NT2/D1 (cell line): ENCODE measurements at regions not wholly inside any gene's neighbourhood (a gene's known extent, or its start where the extent isn't known, plus 50 kb on each side); places are given as distances from the start of the nearest gene placed in this dataset.

ENCODE experiments used
- DNase-seq: peaks from one replicate; pipeline ENCODE4 v3.0.0-alpha.2; 2011; ENCODE audit warnings: low read depth, low spot score
- H3K27me3 ChIP-seq: 2 replicates; pipeline ENCODE4 v1.6.0; 2011; ENCODE audit warnings: mild to moderate bottlenecking; ENCODE audit not compliant: insufficient read length, insufficient read depth
- H3K36me3 ChIP-seq: 2 replicates; pipeline ENCODE4 v1.6.1; 2011; ENCODE audit warnings: mild to moderate bottlenecking, low read length, mixed read lengths; ENCODE audit not compliant: insufficient read depth, insufficient read length
- H3K4me1 ChIP-seq: 2 replicates; pipeline ENCODE4 v1.5.1; 2011; ENCODE audit not compliant: insufficient read depth, insufficient read length
- H3K4me3 ChIP-seq: 2 replicates; pipeline ENCODE4 v1.5.1; 2011; ENCODE audit warnings: low read depth; ENCODE audit not compliant: insufficient read length
- H3K9ac ChIP-seq: 2 replicates; pipeline ENCODE4 v1.6.0; 2011; ENCODE audit warnings: low read depth; ENCODE audit not compliant: insufficient read length
- H3K9me3 ChIP-seq: 2 replicates; pipeline ENCODE4 v1.5.1; 2011; ENCODE audit warnings: mild to moderate bottlenecking, low read length; ENCODE audit not compliant: insufficient read depth
- SUZ12 ChIP-seq: IDR thresholded peaks from 2 replicates; pipeline ENCODE4 v1.6.1; 2011; ENCODE audit not compliant: insufficient read length, insufficient read depth; ENCODE audit errors: extremely low read depth
- YY1 ChIP-seq: IDR thresholded peaks from 2 replicates; pipeline ENCODE4 v1.6.1; 2011; ENCODE audit not compliant: insufficient read length, insufficient read depth
- ZNF274 ChIP-seq: IDR thresholded peaks from 2 replicates; pipeline ENCODE4 v1.6.1; 2011; ENCODE audit warnings: mild to moderate bottlenecking, low read depth, low read length

DNA sequence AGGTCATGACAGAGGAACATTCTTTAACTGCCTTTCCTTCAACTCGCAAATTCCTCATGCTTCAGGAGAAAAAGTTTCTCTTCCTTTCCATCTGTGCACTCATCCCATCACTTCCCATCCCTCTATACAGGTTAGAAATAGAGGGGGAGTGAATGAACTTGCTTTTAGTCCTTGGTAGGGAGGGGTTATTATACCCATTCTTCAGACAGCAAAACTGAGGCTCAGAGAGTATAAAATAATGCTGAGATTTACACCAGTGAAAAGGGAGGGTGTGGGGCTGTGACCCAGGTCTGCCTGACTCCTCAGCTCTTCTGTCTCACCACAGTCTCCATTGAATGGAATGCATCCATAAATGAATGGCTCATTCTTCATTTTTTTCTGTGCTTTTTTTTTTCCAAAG lies 109.4 kb upstream of the RCN1 start:
- H3K4me3 ChIP-seq: no peak overlapping the region
- H3K4me1 ChIP-seq: no peaks in the 10 kb centered on the region
- H3K9ac ChIP-seq: no peak overlapping the region
- no peaks in the 10 kb centered on the region for H3K36me3 ChIP-seq
- H3K27me3 ChIP-seq: peaks cover 3% of the 10 kb centered on the region
- TF ChIP-seq ZNF274 (no peak), SUZ12 (no peak), YY1 (no peak)
- no peaks in the 10 kb centered on the region for H3K9me3 ChIP-seq
- no peak for DNase-seq

DNA sequence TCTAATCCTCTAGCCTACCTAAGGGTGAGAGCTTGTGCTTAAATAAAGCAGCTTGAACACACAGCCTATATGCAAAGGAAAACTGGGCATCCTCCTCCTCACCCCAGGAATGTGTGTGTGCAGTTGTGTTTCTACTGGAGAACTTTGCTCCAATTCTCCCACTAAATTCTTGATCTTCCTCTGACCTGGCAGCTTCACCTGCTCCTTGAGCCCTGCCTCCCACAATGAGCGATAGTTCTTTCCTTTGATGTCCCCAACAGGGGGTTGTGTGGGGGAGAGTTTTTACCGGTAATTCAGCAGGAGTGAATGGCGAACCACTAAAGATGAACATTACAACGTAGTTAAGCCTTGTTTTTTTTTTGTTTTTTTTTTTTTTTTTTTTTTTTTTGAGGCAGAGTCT lies 113.5 kb upstream of the RCN1 start:
- H3K9ac ChIP-seq: no peak overlapping the region
- no peak for TF ChIP-seq SUZ12
- no peak for TF ChIP-seq ZNF274
- DNase-seq: no peak

DNA sequence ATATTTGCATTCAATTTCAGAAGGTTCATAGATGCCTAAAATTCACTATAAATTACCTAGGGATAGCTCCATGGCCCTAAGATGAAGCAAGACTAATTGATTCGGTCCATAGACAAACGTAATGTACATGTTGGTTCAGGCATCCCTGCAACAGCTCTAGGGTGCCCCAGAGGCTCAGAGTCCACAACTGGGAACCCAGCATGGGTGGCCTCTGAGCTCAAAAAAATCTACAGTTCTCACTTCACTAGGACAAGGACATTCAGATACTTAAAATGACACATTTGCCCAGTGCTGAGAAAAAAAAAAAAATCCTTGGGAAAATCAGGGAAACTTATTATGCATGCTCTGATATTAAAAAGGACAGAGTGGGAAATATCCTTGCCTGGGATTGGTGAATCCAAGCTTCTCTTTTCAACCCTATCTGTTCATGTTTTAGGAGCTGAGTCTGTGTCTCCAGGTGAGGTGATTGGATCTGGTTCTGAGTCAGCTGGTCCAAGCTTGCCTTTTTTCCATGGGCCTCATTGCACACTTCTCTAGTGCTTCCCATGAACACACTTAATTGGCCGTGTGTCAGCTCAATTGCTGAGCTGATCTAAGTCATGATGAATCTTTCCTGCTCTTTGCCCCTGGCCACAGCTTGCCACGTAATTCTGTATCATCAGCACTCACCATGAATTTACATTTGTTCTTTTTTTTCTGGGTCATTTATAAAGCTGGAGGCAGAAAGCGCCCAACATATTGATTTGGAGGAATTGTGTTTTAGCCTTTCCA lies 116.3 kb upstream of the RCN1 start:
- H3K9me3 ChIP-seq: peaks cover 7% of the 10 kb centered on the region
- no peaks in the 10 kb centered on the region for H3K4me1 ChIP-seq
- H3K4me3 ChIP-seq: no peak overlapping the region
- no peaks in the 10 kb centered on the region for H3K27me3 ChIP-seq
- DNase-seq: no peak
- no peak overlapping the region for H3K9ac ChIP-seq
- H3K36me3 ChIP-seq: no peaks in the 10 kb centered on the region
- no peak for TF ChIP-seq SUZ12
- no peak for TF ChIP-seq YY1
- TF ChIP-seq ZNF274: no peak

More for the DNA sequence above, 113.5 kb upstream of the RCN1 start:
- Histone ChIP-seq H3K4me3 (no peak overlapping the region), H3K9me3 (peaks cover 3% of the 10 kb centered on the region; the same call in 1 of the 2 replicates), H3K27me3 (no peaks in the 10 kb centered on the region), H3K4me1 (no peaks in the 10 kb centered on the region), H3K36me3 (no peaks in the 10 kb centered on the region)

DNA sequence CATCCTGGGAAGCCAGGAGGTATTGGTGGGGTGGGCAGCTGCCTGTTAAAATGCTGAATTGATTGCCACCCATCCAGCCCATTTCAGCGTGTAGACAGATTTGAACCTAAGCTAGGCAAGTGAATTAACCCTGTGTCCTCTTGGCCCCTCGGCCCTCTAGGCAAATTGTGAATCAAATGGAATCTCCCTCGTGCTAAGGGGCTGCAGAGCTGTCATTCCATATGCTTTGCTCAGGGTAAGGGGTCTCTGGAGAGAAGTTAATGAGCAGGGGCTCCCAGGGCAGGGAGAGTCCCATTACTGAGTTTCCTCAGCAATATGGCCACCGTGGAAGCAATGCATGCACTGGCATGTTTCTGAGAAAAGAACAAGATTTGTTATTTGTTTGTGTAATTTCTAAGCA lies 117.7 kb upstream of the RCN1 start:
- no peaks in the 10 kb centered on the region for H3K4me1 ChIP-seq
- H3K9ac ChIP-seq: no peak overlapping the region
- no peak for DNase-seq
- peaks cover 7% of the 10 kb centered on the region for H3K9me3 ChIP-seq
- no peak overlapping the region for H3K4me3 ChIP-seq
- no peaks in the 10 kb centered on the region for H3K27me3 ChIP-seq
- no peaks in the 10 kb centered on the region for H3K36me3 ChIP-seq
- no peak for TF ChIP-seq YY1
- TF ChIP-seq SUZ12: no peak

DNA sequence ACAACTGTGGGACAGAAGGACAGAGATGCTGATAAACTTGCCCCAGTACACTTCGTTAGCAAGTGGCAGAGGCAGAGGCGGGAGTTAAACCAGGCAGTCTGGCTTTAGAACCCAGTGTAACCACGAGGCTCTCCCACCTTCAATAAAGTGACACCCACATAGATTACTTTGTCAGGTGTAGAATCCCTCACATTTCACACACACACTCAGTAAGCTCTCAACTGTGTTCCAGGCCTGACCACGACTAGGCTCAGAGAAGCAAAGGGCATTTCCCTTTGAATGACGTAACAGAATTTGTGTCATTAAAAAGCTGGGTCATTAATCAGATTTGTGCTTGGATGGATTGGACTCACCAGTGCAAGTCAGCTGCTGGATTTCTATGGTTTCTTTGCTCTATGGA lies 118.3 kb upstream of the RCN1 start:
- Histone ChIP-seq H3K9ac (no peak overlapping the region), H3K4me3 (no peak overlapping the region), H3K27me3 (no peaks in the 10 kb centered on the region), H3K4me1 (no peaks in the 10 kb centered on the region), H3K9me3 (peaks cover 7% of the 10 kb centered on the region), H3K36me3 (no peaks in the 10 kb centered on the region)
- no peak for DNase-seq
- TF ChIP-seq ZNF274: no peak
- TF ChIP-seq SUZ12: no peak
- TF ChIP-seq YY1: no peak

DNA sequence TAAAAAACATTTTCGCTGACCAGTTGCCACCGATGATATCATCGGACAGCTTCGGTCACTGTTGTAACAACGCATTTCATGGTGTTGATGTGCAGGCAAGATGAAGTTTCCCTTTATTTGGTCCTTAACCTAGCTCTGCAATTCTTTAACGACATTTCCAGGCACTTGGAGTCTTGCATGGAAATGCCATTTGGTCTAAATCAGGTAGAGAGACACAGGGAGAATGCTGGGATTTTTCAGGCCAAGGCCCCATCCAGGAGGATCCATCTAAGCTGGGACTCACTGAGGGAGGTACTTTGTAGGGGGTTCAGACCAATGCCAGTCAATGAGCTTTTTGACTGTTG lies 121.5 kb upstream of the RCN1 start:
- Histone ChIP-seq H3K27me3 (no peaks in the 10 kb centered on the region), H3K4me3 (no peak overlapping the region), H3K36me3 (no peaks in the 10 kb centered on the region), H3K9ac (no peak overlapping the region), H3K9me3 (peaks cover 7% of the 10 kb centered on the region), H3K4me1 (no peaks in the 10 kb centered on the region)
- DNase-seq: no peak
- no peak for TF ChIP-seq ZNF274
- no peak for TF ChIP-seq YY1
- no peak for TF ChIP-seq SUZ12

DNA sequence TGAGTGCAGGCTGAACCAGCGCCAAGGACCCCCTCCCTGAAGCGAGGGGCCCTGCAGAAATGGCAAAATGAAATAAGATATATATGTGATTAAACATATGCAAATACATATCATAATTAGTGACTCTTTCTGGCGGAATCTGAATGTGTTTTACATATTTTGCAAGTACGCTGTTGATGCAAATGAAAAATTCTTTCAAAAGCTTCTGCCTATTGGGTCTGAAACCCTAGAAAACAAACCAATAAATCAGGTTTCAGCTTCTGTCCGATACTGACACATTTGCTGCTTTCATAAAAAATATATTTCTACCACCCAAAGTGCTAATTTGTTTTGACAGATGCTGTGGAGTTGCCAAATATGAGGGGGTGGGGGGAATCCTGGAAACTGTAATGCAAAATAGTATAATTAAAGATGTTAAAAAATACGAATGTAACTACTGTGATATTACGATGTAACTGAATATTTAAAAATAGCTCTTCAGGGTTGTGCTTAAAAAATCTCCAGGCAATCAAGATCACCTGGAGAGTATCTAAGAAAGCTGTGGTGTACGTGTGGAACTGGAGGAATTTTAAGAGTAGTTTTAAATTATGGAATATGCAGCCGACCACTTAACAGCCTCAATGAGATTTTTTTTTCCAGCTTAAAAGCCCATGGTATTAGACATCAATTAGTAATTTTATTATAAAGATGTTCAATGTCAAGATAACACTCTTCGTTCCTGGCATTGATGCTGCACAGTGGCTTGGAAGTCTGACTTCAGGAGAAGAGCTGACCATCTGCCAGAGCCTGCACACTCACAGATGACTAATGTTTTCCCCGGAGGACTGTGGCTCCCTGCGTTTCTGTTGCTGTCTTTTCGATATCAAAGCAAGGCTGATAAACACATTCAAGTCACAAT lies 122.2 kb upstream of the RCN1 start:
- TF ChIP-seq SUZ12 (no peak), YY1 (no peak), ZNF274 (no peak)
- no peaks in the 10 kb centered on the region for H3K27me3 ChIP-seq
- H3K36me3 ChIP-seq: no peaks in the 10 kb centered on the region
- no peak for DNase-seq
- no peaks in the 10 kb centered on the region for H3K4me1 ChIP-seq
- H3K9ac ChIP-seq: no peak overlapping the region
- no peak overlapping the region for H3K4me3 ChIP-seq
- H3K9me3 ChIP-seq: peaks cover 7% of the 10 kb centered on the region
